K562 (cell line): ENCODE measurements at regions not wholly inside any gene's neighbourhood (a gene's known extent, or its start where the extent isn't known, plus 50 kb on each side); places are given as distances from the start of the nearest gene placed in this dataset.

Experiments used
- CCAR2 ChIP-seq: fragments of 200-400 bp; formaldehyde crosslinking; IDR thresholded peaks from 2 replicates; pipeline ENCODE4 v1.6.1; 2017; ENCODE audit warnings: mild to moderate bottlenecking, low read depth, low read length
- CREB1 ChIP-seq, 2 experiments: sonication (generic) in 1 of 2; formaldehyde crosslinking in 1 of 2; IDR thresholded peaks; 2 replicates each; pipeline versions ENCODE4 v1.6.1 to v1.8.0; 2012 to 2022; ENCODE audit warnings: inconsistent platforms in 1 of 2, mild to moderate bottlenecking in 1 of 2, missing genetic modification reagents in 1 of 2, moderate library complexity in 1 of 2
- DACH1 ChIP-seq: fragments of 450-650 bp; IDR thresholded peaks from 2 replicates; pipeline ENCODE4 v1.6.1; 2018; ENCODE audit not compliant: partially characterized antibody
- ELK1 ChIP-seq: sonication (generic); formaldehyde crosslinking; IDR thresholded peaks from 2 replicates; pipeline ENCODE4 v1.8.1; 2022; ENCODE audit warnings: missing genetic modification reagents
- ETS1 ChIP-seq: conservative IDR thresholded peaks from 2 replicates; pipeline ENCODE4 v1.6.1; 2011; ENCODE audit warnings: low read depth, mild to moderate bottlenecking, low read length; ENCODE audit not compliant: control insufficient read depth
- HDAC1 ChIP-seq, 2 experiments: fragments of 450-650 bp; IDR thresholded peaks; 2 replicates each; pipeline ENCODE4 v1.6.1; 2016 to 2017; ENCODE audit warnings: inconsistent platforms in 1 of 2, mild to moderate bottlenecking in 1 of 2, moderate library complexity in 1 of 2
- HMGN3 ChIP-seq: IDR thresholded peaks from 2 replicates; pipeline ENCODE4 v1.6.1; 2011; ENCODE audit warnings: borderline replicate concordance, low read depth, mild to moderate bottlenecking, mixed read lengths, low read length; ENCODE audit not compliant: insufficient read length; ENCODE audit errors: extremely low read depth
- KDM1A ChIP-seq, 2 experiments: fragments of 450-650 bp; IDR thresholded peaks; 2 replicates each; pipeline ENCODE4 v1.6.1; 2016; ENCODE audit warnings: mild to moderate bottlenecking in 2 of 2
- LEF1 ChIP-seq: fragments of 450-650 bp; IDR thresholded peaks from 2 replicates; pipeline ENCODE4 v1.6.1; 2016; ENCODE audit warnings: mild to moderate bottlenecking
- MLLT1 ChIP-seq, 2 experiments: fragments of 450-650 bp; IDR thresholded peaks; 2 replicates each; pipeline ENCODE4 v1.6.1; 2016
- POLR3G ChIP-seq: IDR thresholded peaks from 2 replicates; pipeline ENCODE4 v1.6.1; 2011; ENCODE audit not compliant: insufficient read length, insufficient replicate concordance; ENCODE audit errors: extremely low read depth
- RBM14 ChIP-seq: fragments of 200-400 bp; formaldehyde crosslinking; IDR thresholded peaks from 2 replicates; pipeline ENCODE4 v1.6.1; 2018; ENCODE audit warnings: low read depth, mild to moderate bottlenecking, low read length, moderate library complexity, borderline replicate concordance; ENCODE audit not compliant: insufficient read depth
- RBM15 ChIP-seq: fragments of 200-400 bp; formaldehyde crosslinking; IDR thresholded peaks from 2 replicates; pipeline ENCODE4 v1.6.1; 2018; ENCODE audit warnings: mild to moderate bottlenecking, low read length, moderate library complexity; ENCODE audit not compliant: insufficient read depth
- SMARCC2 ChIP-seq: fragments of 450-650 bp; IDR thresholded peaks from 2 replicates; pipeline ENCODE4 v1.6.1; 2017; ENCODE audit warnings: antibody characterized with exemption, moderate library complexity, mild to moderate bottlenecking, low read depth
- TAF1 ChIP-seq: IDR thresholded peaks from 2 replicates; pipeline ENCODE4 v1.6.1; 2011; ENCODE audit warnings: mild to moderate bottlenecking, low read length, moderate library complexity; ENCODE audit not compliant: insufficient read depth, control insufficient read depth, severe bottlenecking; ENCODE audit errors: extremely low read depth
- ZBTB11 ChIP-seq, 3 experiments: fragments of 200-800 bp in 1 of 3; fragments of 250-450 bp in 1 of 3; fragments of 450-650 bp in 1 of 3; sonication (Bioruptor Pico) in 1 of 3; sonication (Bioruptor generic) in 1 of 3; formaldehyde crosslinking in 1 of 3; IDR thresholded peaks; 2 replicates each; pipeline versions ENCODE4 v1.6.1 to v1.8.0; 2016 to 2022; ENCODE audit warnings: mild to moderate bottlenecking in 2 of 3, missing genetic modification characterization in 2 of 3, missing compliant biosample characterization in 1 of 3, moderate library complexity in 1 of 3
- ZKSCAN8 ChIP-seq: fragments of 200-800 bp; sonication (Bioruptor generic); IDR thresholded peaks from 2 replicates; pipeline ENCODE4 v1.6.1; 2016; ENCODE audit warnings: missing genetic modification characterization, missing compliant biosample characterization
- ZNF395 ChIP-seq: fragments of 200-800 bp; sonication (Bioruptor generic); IDR thresholded peaks from 2 replicates; pipeline ENCODE4 v1.6.1; 2017; ENCODE audit warnings: missing genetic modification characterization, missing compliant biosample characterization

GRCh38 chr13:37959284-37959683, 89.7 kb upstream of the TRPC4 start (continued):
- TF ChIP-seq ETS1 (peak; percentile 63; the same call in 1 of the 2 replicates), HMGN3 (peak; percentile 82), POLR3G (no peak), CCAR2 (no peak), SMARCC2 (peak; percentile 90), ELK1 (no peak), TAF1 (peak; percentile 25), LEF1 (peak; percentile 75), CREB1 (IDR thresholded peaks at IDR 0.05) (peak; percentile 42; the same call in 1 of the 2 replicates), CREB1 (CRISPR knock-in tag; IDR thresholded peaks at IDR 0.05) (no peak), RBM15 (no peak), ZNF395 (CRISPR knock-in tag) (peak; percentile 79; the same call in 1 of the 2 replicates), ZBTB11 (CRISPR knock-in tag; IDR thresholded peaks at IDR 0.05) (peak in 1 of 3 experiments; percentile 39; a peak in 1 of 6 replicates), ZKSCAN8 (CRISPR knock-in tag) (peak; percentile 57; the same call in 1 of the 2 replicates), HDAC1 (IDR thresholded peaks at IDR 0.05) (peak in 1 of 2 experiments; percentile 50; a peak in 1 of 4 replicates), DACH1 (peak; percentile 45), KDM1A (IDR thresholded peaks at IDR 0.05) (peak; percentile 69 to 73; a peak in 3 of 4 replicates), RBM14 (no peak), MLLT1 (IDR thresholded peaks at IDR 0.05) (0 out of 4 replicates have a peak, but pooled peaks of 1 of the 2 experiments have one; percentile 1)
